Caki2 (cell line): ENCODE measurements at regions not wholly inside any gene's neighbourhood (a gene's known extent, or its start where the extent isn't known, plus 50 kb on each side); places are given as distances from the start of the nearest gene placed in this dataset.

Experiments used
- DNase-seq: peaks from one replicate; pipeline ENCODE4 v3.0.0-alpha.2; 2015; ENCODE audit warnings: low read depth
- in situ Hi-C: cut with HindIII; loops from 2 replicates; pipeline ENCODE4 v1.10.0; 2016; ENCODE audit warnings: low sequenced_read_pairs, low pct_unique_long_range_greater_than_20kb, mixed read lengths

DNA sequence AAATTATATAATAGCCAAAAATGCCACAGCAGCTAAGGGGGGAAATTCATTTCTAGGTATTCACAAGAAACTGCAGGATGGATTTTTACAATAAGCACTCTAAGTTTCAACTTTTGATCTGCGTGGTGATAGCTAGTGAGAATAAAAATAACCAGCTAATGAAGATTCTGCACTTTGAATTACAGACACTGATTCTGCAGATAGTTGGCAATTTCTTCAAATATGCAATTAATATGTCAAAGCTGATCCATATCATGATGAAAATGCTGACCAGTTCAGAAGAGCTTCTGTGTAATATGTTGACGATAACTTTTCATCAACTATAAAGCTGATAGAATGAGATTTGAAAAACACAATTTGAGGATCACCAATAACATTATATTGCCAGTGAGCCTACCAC is 1272.9 kb downstream of the EFNB2 start:
- no peak for DNase-seq
- in situ Hi-C loops = no loop called here

DNA sequence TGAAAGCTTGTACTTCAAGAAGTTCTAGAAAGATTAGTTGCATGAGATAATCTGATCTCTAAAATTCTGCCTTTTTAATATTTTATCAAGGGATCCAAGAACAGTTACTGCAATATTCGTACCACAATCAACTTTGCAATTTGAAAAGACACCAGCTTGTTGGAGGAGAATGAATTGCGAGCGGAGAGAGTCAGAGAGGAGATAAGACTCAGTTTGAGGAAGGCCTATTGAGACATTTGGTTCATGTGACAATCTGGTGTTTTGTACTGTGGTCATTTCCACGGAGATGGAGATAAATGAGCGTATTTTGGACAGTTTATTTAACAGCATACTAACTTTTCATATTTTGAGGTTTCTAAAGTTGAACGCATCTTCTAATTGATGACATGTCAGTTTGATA is 1276.0 kb downstream of the EFNB2 start:
- in situ Hi-C loops = no loop called here
- no peak for DNase-seq

DNA sequence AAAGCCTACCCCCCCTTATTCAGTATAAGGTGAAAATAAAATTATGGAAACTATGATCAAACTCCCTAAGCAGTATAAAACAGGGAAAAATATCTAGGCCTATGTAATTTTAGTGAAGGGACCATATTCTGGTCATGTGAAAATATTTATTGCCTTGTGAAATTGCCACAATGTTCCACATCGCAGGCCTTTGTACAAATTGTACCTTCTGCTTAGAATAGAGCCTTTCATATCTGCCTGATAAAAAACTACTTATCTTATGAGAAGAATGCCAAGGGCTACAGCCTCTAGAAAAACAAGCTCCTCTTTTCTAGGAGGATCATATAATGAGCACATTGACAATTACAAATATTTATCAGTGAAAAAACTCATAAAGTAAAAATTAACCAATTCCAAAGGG is 1280.0 kb downstream of the EFNB2 start:
- in situ Hi-C loops = no loop called here

DNA sequence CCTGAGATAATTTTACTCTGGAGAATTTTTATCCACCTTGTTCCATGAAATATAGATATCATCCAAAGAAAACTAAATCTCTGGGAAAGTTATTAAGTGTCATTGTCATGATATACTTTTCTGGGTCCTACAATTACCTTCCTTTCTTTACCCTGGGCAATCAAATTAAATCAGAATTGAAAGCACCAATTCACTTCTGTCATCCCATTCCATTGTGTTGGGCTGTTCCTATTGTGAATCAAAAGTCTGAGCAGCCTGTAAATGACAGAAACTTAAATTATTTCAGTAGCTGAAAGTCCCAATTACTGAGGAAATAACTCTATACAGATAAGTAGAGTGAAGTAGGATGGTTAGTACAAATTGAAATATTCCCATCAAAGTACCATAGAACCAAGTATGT is 1284.2 kb downstream of the EFNB2 start:
- in situ Hi-C loops = no loop called here
- DNase-seq = no peak

More for the DNA sequence above, 1280.0 kb downstream of the EFNB2 start:
- no peak for DNase-seq

DNA sequence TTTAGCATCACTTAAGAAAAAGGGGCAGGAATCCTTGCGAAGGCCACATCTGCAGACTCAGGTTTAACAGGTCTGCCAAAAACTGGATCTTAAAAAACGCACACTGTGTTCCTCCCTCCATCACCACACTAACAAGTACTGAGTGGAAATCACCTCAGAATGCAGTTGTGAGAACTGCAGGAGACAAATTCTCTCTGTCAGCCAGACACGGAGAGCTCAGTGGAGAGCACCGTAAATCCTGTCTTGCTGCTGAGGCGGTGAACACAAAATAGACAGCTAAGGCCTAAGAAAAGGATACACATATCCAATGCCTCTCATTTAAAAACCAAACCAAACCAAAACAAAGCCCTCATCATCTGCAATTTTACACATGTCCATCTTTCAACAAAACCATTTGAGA is 1287.6 kb downstream of the EFNB2 start:
- DNase-seq = no peak
- in situ Hi-C loops = no loop called here

DNA sequence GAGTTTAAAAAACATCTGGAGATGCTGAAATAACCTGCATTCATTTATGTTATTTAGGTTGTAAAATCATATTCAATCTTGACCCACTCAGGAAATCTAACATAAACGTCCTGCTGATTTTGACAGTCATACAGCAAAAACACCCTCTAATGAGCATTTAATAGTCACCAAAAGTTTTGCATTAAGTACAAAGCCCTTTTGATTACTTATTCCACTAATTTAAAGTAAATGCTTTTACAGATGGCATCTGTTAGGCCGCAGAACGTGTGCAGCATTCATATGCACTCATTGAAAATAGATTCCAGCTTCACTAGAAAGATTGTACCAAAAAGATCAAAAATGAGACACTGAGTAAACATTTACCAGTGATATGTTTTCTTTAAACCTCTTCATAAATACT is 1295.1 kb downstream of the EFNB2 start:
- no peak for DNase-seq
- in situ Hi-C loops = no loop called here

DNA sequence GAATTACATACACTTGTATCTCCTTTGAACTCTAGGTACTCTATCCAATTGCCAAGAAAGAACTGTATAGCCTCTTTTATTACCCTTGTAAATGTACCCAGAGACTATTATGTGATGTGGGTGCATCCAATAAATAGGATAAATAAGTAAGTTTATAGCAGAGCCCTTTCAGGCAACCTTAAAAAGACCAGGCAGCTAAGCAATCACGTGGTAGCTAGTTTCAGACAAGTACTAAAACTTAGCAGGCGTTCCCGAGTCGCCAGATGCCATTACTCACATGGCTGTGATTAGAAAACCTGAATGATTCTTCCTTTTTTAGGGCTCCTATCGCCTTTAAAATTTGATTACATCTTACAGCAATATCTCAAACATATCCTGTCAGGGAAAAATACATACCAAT is 1303.0 kb downstream of the EFNB2 start:
- no peak for DNase-seq
- in situ Hi-C loops = no loop called here

DNA sequence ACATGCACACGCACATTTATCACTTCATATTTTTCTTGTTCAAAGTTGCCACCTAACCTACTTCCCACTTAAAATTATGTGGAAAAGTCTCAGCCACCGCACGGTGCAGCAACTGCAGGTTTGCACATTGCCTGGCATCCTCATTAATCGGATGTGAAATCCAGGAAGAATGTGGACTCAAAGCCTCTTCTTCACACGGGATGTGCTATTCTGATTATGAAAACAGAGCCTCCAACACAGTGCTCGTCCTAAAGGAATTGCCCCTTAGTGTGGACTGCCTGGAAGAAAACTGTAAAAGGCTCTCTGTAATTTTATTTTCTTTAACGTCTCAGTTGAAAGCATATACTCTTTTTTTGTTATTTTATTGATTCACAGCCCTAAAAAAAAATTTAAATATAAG is 1303.5 kb downstream of the EFNB2 start:
- in situ Hi-C loops = no loop called here
- DNase-seq = no peak

DNA sequence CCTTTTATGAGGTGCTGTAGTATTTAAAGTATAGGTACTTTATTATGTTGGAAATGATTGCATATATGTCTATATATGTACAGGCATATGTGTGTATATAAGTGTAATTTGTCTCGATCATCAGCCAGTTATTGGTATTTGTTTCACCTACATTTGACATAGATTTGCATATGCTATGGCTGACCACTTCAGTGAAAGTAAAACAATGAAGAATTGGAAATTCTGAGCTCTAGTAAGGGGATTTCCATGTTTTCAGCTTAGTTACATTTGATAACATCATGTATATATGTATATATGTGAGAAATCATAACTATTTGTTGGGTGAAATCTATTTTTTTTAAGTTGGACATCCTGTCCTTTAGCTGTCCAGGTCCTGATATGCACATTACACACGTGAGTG is 1303.9 kb downstream of the EFNB2 start:
- DNase-seq = no peak
- in situ Hi-C loops = no loop called here

DNA sequence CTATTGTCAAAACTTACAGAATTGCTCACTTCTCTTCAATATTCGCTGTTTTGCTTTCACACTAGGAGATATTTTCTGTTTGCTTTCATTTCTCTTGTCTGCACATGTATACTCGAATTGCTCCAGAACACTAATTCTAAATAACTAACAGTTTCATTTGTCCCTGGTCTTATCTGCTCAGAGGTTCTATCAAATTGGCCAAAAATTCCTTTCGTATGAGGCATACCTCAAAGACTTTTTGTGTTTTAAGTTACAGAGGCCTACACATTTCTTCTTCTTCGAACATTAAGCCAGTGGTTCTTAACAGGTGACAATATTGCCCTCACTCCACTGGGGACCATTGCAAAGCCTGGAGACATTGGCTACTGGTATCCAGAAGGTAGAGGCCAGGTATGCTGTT is 1314.6 kb downstream of the EFNB2 start:
- no peak for DNase-seq
- in situ Hi-C loops = no loop called here

DNA sequence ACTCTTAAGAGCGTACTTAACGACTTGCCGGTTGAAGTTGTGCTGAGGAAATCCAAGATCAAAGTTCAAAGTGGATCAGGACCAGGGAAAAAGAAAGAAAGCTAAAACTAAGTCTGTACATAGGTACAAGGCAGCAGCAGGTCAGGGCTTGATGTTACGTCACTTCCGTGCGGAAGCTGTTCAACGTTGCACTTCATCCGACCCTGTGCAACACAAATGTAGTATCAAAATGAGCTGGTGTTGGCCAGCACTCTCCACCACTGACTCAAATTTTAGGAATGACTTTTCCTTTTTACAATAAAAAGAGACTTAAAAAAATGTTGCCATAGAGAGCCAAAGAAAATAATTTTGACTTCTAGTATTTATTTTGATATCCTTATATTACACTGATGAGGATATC is 1315.4 kb downstream of the EFNB2 start:
- in situ Hi-C loops = no loop called here
- no peak for DNase-seq

DNA sequence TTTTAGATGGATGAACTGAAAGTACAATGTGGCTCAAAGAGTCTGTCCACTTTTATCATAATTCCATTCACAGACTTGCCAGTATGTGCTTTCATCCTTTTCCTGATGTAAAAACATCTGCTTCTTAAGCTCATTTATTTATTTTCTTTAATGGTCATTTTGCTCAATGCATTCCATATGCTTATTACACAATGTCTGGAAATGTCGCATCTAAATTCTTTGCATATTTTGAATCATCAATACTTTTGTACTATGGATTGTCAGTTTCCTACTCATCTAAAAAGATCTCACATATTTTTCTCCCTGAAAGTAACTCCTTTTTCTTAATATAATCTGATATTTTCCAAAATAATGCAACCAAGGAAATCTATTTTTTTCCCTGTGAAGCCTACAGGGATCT is 1315.8 kb downstream of the EFNB2 start:
- no peak for DNase-seq
- in situ Hi-C loops = no loop called here

DNA sequence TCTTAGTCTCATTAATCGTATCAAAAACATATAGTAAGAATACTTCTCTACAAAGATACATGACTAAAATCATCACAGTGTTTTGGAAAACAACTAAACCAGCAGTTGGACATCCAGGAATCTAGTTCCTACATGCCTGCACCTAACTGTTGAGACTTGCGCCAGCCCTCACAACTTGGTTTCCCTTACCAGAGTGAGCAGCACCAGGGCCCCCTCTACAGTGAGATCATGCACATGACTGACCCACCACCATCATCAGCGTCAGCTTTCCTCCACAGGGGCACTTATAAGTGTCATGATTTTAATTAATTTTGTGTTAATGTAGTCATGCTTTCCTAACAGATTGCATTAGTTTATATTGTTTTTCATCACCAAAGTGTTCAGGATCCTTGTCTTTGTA is 1322.0 kb downstream of the EFNB2 start:
- no peak for DNase-seq
- in situ Hi-C loops = no loop called here

DNA sequence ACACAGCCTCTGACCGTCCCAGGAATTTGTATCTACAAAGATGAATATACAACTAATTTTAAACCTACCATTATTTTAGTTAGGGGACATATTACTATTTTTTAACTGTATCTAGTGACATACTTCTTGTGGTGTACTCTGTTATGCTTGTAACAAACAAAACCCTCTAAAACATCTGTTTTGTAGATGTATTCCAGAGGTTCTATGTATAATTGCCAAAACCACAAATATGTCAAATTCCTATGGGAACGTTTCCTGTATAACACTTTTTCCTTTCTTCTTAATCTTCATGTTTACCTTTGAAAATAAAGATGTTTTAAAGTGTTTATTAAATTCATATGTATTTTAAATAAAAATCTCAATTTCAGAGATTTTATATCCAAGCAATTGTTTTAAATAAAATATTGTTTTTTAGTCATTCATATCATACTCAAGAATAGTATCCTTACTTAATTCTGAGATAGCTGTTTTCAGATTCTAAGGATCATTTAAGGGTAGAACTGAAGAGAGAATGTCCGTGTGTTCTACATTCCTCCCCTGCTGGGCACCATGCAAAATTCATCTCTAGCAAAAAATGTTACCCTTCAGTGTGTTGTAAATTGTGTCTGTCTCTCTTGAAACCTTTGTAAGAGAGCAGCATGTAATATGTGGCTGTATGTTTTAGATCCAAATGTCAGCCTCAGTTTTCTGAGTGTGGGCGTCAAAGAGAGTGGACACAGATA is 1327.7 kb downstream of the EFNB2 start:
- in situ Hi-C loops = no loop called here
- no peak for DNase-seq

DNA sequence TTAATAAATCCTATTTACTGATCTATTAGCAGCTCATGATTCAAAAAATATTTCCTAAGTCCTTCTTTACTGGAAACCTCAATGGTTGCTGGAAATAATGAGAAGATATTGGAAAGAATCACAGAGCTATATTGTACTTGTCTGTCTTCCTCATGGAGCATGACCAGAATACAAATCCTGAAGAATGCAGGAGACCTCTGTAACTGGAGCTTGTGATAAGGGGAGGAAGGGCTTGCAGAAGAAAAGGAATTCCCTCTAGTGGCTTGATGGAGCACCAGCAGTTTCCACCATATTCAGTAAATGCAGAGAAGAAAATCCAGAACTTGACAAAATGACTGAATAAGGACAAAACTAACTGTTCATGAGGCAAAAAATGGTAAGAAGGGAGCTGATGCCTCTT is 1333.1 kb downstream of the EFNB2 start:
- in situ Hi-C loops = no loop called here
- peak; percentile 19 for DNase-seq

DNA sequence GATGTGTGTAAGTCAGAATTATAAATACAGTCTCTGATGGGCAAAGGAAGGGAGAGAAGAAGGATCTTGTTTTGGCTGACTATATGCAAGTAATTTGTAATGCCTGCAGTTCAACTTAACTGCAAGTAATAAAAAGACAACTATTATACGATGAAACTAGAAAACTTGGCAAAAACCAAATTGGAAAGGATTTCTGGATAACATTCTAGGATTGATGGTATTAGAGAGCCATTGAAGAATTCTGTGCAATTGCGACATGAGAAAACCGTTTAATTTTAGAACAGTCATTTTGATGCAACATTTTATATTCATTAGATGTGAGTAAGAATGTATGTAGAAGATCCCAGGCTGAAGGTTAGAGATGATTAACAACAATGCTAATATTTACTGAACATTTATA is 1334.1 kb downstream of the EFNB2 start:
- in situ Hi-C loops = no loop called here
- no peak for DNase-seq

DNA sequence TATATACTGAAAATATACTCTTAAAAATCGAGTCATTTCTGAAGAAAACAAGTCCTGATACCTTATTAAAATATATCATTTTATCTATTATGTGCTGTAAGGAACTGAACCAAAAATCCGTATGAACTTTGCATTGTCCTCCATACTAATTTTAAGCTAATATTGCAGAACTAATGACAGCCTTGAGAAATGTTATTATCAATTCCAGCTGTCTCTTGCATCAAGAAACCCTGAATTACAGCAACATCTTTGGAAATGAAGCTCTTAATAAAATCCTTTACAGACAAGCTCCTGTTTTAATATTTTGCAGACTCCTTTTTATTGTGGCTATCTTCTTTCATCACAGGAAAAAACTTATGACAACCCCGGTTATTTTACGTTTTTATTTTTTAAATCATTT is 1335.3 kb downstream of the EFNB2 start:
- DNase-seq = no peak

DNA sequence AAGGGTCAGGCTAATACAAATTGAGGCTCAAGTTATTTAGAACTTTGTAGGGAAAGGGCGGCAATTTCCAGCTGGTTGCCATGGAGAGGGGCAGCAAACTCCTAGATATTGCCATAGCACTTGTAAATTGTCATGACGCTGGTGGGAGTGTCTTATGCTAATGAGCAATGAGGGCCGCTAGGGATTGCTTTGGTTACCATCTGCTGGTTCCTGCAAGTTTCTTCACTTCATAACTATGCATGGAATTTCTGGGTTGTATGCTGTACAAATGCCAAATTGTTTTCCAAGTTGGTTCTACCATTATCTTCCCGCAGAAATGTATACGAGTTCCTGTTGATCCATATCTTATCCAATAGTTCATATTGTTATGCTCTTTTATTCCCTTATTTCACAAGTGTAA is 1339.4 kb downstream of the EFNB2 start:
- in situ Hi-C loops = no loop called here
- peak; percentile 43 for DNase-seq

More for the DNA sequence above, 1335.3 kb downstream of the EFNB2 start:
- in situ Hi-C loops = no loop called here

DNA sequence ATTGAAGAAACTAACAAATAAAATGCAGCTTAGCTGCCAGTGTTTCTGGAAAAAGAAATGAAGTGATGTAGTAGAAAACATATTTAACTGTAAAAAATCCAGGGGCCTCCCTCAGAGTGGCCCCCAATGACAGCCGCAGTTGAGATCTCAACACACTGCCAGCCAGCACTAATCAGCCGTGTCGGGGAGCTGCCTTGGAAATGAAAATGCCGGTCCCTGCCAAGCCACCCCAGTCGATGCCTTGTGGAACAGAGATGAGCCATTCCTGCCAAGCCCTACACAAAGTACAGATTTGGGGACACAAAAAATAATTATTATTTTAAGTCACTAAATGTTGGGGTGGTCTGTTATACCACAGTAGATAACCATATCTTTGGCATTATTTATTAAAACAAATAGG is 1342.4 kb downstream of the EFNB2 start:
- DNase-seq = no peak
- in situ Hi-C loops = no loop called here

DNA sequence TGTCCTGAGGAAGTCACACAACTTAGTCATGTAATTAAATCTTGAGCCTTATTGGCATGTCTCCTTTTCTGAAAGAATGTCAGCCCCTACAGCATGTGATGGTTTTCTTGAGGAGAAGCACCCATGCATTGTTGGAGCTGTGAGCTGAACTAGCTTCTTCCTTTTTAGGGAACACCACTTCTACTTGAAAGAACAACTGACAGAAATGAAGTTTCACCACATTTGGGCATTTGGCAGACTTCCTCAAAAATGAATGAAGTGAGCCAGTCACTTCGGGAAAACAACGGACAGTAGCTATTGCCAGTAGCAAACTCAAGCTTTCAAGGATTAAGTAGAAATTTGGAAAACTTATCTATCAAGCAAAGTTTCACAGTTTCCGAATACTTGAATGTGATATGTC is 1351.3 kb downstream of the EFNB2 start:
- in situ Hi-C loops = no loop called here
- DNase-seq = no peak
